Endodermal cell (in vitro differentiated cells): ENCODE measurements at regions not wholly inside any gene's neighbourhood (a gene's known extent, or its start where the extent isn't known, plus 50 kb on each side); places are given as distances from the start of the nearest gene placed in this dataset.
A peak's percentile ranks its signal among the peaks of the same experiment; 100 is the strongest.

Source experiments
- DNase-seq: peaks from one replicate; pipeline ENCODE4 v3.0.0-alpha.2; 2017
- H3K27ac ChIP-seq: 2 replicates; pipeline ENCODE4 v1.5.1; 2013; ENCODE audit warnings: mild to moderate bottlenecking, low read depth, low read length, moderate library complexity
- H3K27me3 ChIP-seq: 2 replicates; pipeline ENCODE4 v1.6.1; 2013; ENCODE audit warnings: mild to moderate bottlenecking, low read length, moderate library complexity; ENCODE audit not compliant: insufficient read depth, control insufficient read depth, poor library complexity, severe bottlenecking
- H3K36me3 ChIP-seq: 2 replicates; pipeline ENCODE4 v1.7.0; 2013; ENCODE audit warnings: mild to moderate bottlenecking, low read length, moderate library complexity; ENCODE audit not compliant: control insufficient read depth, insufficient read depth
- H3K4me1 ChIP-seq: one replicate; pipeline ENCODE4 v1.7.0; 2013; ENCODE audit warnings: low read length; ENCODE audit not compliant: control insufficient read depth, insufficient read depth
- H3K4me3 ChIP-seq: 2 replicates; pipeline ENCODE4 v1.5.1; 2013; ENCODE audit warnings: mild to moderate bottlenecking, low read length, moderate library complexity
- H3K9ac ChIP-seq: 2 replicates; pipeline ENCODE4 v1.6.1; 2013; ENCODE audit warnings: mild to moderate bottlenecking, low read length, moderate library complexity; ENCODE audit not compliant: poor library complexity, severe bottlenecking; ENCODE audit errors: extremely low read depth
- H3K9me3 ChIP-seq: 2 replicates; pipeline ENCODE4 v1.6.1; 2013; ENCODE audit warnings: mild to moderate bottlenecking, low read length, moderate library complexity; ENCODE audit not compliant: control insufficient read depth
- H3K27ac Mint-ChIP-seq: 2 replicates; pipeline ENCODE4 v1.8.0; 2020; ENCODE audit warnings: mixed read lengths
- H3K27me3 Mint-ChIP-seq: 2 replicates; pipeline ENCODE4 v1.8.0; 2021; ENCODE audit warnings: mild to moderate bottlenecking, mixed read lengths; ENCODE audit not compliant: insufficient read depth
- H3K36me3 Mint-ChIP-seq: 2 replicates; pipeline ENCODE4 v1.8.0; 2020; ENCODE audit warnings: low read depth, mixed read lengths
- H3K4me1 Mint-ChIP-seq: 2 replicates; pipeline ENCODE4 v1.8.0; 2020; ENCODE audit warnings: mixed read lengths
- H3K4me3 Mint-ChIP-seq: 2 replicates; pipeline ENCODE4 v1.8.0; 2020; ENCODE audit warnings: mild to moderate bottlenecking, moderate library complexity, mixed read lengths
- H3K9me3 Mint-ChIP-seq: 2 replicates; pipeline ENCODE4 v1.8.0; 2020; ENCODE audit warnings: mild to moderate bottlenecking, mixed read lengths
- WGBS, 2 experiments: methylation state at CpG; one replicate each; pipeline versions ENCODE4 v1.1.5 to v1.1.7; 2013; ENCODE audit warnings: missing lambda C conversion rate in 2 of 2, mixed read lengths in 1 of 2; ENCODE audit not compliant: insufficient coverage in 1 of 2, insufficient read length in 1 of 2; 5-methylcytosine and 5-hydroxymethylcytosine counted together
- TF ChIP-seq, protein P1 (sequence below): fragments of 200-600 bp; sonication (generic); conservative IDR thresholded peaks from 2 replicates; pipeline ENCODE4 v1.5.0; 2021; ENCODE audit warnings: antibody characterized with exemption, mild to moderate bottlenecking

DNA sequence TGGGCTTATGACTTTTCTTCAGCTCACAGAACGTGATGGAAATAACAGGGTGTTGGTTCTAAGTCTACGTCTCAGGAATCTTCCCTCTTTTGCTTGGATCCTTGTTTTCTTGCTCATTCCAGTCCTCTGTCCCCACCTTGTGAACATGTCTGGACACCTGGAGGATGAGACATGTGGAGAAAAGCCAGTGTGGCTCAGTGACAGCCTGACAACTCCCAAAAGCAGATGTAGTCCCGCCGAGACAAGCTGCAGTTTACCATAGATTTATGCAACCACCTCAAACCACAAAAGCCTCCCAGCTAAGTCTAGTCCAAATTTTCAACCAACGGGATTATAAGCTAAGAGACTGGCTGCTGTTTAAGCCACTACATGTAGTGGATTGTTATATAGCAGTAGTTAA is 476.1 kb downstream of the SH2D4B start:
- no peak overlapping the region for H3K4me3 Mint-ChIP-seq
- H3K36me3 Mint-ChIP-seq: no peaks in the 10 kb centered on the region

DNA sequence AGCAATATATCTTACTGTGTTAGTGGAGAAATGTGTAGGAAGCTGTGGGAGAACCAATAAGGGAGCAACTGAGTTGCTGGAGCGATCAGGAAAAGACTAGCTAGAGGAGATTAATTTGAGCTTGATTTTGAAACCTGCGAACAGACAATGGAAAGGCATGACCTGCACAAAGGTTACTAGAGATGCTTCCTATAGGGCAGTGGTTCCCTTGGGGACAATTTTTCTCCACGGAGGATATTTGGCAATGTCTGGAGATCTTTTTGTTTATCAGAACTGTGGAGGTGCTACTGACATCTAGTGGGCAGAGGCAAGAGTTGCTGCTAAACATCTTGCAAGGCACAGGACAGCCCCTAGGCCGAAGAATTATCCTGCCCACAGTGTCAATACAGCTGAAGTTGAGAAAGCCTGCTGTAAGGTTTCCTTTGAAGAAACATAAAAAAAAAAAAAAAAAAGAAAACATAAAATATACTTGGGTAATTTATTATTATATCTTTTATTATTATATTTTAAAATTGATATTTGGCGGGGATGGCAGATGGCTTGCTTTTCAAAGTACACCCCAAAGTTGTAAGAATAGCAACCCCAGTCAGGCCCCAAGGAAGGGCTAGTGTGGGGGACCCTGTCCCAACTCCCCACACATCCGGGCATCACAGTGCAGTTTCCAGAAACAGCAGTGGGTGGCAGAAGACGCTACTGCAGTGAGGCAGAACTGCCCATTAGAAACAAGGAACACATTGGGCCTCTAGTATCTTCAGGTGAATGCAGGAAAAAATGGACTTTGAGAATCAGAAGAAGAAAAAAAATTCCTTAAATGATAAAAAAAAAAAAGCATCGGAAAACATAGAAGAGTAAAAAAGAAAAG is 481.6 kb downstream of the SH2D4B start:
- Histone ChIP-seq H3K4me3 (no peak overlapping the region), H3K9ac (no peak overlapping the region), H3K4me1 (no peaks in the 10 kb centered on the region), H3K36me3 (no peaks in the 10 kb centered on the region), H3K27me3 (no peaks in the 10 kb centered on the region), H3K9me3 (peaks cover 9% of the 10 kb centered on the region), H3K27ac (no peak overlapping the region)
- Mint-ChIP-seq H3K36me3 (no peaks in the 10 kb centered on the region), H3K9me3 (no peaks in the 10 kb centered on the region), H3K27me3 (no peaks in the 10 kb centered on the region), H3K27ac (no peak overlapping the region), H3K4me1 (no peaks in the 10 kb centered on the region), H3K4me3 (no peak overlapping the region)
- peak; percentile 74 for DNase-seq
- TF ChIP-seq, protein P1, sequence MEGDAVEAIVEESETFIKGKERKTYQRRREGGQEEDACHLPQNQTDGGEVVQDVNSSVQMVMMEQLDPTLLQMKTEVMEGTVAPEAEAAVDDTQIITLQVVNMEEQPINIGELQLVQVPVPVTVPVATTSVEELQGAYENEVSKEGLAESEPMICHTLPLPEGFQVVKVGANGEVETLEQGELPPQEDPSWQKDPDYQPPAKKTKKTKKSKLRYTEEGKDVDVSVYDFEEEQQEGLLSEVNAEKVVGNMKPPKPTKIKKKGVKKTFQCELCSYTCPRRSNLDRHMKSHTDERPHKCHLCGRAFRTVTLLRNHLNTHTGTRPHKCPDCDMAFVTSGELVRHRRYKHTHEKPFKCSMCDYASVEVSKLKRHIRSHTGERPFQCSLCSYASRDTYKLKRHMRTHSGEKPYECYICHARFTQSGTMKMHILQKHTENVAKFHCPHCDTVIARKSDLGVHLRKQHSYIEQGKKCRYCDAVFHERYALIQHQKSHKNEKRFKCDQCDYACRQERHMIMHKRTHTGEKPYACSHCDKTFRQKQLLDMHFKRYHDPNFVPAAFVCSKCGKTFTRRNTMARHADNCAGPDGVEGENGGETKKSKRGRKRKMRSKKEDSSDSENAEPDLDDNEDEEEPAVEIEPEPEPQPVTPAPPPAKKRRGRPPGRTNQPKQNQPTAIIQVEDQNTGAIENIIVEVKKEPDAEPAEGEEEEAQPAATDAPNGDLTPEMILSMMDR: peak; percentile 87
- WGBS, 2 experiments: 75 to 88% methylated on average over 2 to 8 of the region's 8 CpGs

More for the DNA sequence above, 476.1 kb downstream of the SH2D4B start:
- peaks cover 5% of the 10 kb centered on the region for H3K4me1 Mint-ChIP-seq
- 91 to 100% methylated on average over 2 to 5 of the region's 5 CpGs for WGBS, 2 experiments
- Histone ChIP-seq H3K27ac (no peak overlapping the region), H3K9ac (no peak overlapping the region), H3K4me3 (no peak overlapping the region), H3K36me3 (no peaks in the 10 kb centered on the region), H3K4me1 (no peaks in the 10 kb centered on the region), H3K27me3 (no peaks in the 10 kb centered on the region), H3K9me3 (peaks cover 7% of the 10 kb centered on the region)
- H3K27ac Mint-ChIP-seq: no peak overlapping the region
- no peaks in the 10 kb centered on the region for H3K9me3 Mint-ChIP-seq
- TF ChIP-seq, protein P1: no peak
- no peak for DNase-seq
- H3K27me3 Mint-ChIP-seq: no peaks in the 10 kb centered on the region

- no peaks in the 10 kb centered on the region for H3K4me1 Mint-ChIP-seq
- no peak overlapping the region for H3K4me3 Mint-ChIP-seq
- H3K27ac ChIP-seq: no peak overlapping the region
- TF ChIP-seq, protein P1: no peak
- H3K36me3 Mint-ChIP-seq: no peaks in the 10 kb centered on the region
- H3K36me3 ChIP-seq: no peaks in the 10 kb centered on the region
- H3K9me3 Mint-ChIP-seq: peaks cover 3% of the 10 kb centered on the region
- H3K9ac ChIP-seq: no peak overlapping the region
- 91% methylated on average over 3 of the region's 3 CpGs for WGBS, 2 experiments
- peaks cover 9% of the 10 kb centered on the region for H3K9me3 ChIP-seq
- no peak for DNase-seq
- H3K4me1 ChIP-seq: no peaks in the 10 kb centered on the region
- no peaks in the 10 kb centered on the region for H3K27me3 ChIP-seq
- H3K27ac Mint-ChIP-seq: no peak overlapping the region
- no peak overlapping the region for H3K4me3 ChIP-seq
- H3K27me3 Mint-ChIP-seq: no peaks in the 10 kb centered on the region
These were observed 483.9 kb downstream of the SH2D4B start for GRCh38 chr10:81021428-81022129.
